Liver (tissue), 8 donors: ENCODE measurements at regions not wholly inside any gene's neighbourhood (a gene's known extent, or its start where the extent isn't known, plus 50 kb on each side); places are given as distances from the start of the nearest gene placed in this dataset.

Experiments used
- DNase-seq: peaks from one replicate; pipeline ENCODE4 v3.0.0-alpha.2; 2017; ENCODE audit warnings: low spot score
- H3K27ac ChIP-seq, 2 donors: one replicate each; pipeline ENCODE4 v1.7.0; 2013; ENCODE audit warnings: inconsistent platforms in 2 of 2, low read length in 2 of 2, control low read depth in 1 of 2, low read depth in 1 of 2, mild to moderate bottlenecking in 1 of 2
- H3K27me3 ChIP-seq, 4 donors: one replicate each; pipeline versions ENCODE4 v1.6.1 to v1.7.0; 2013; ENCODE audit warnings: low read length in 3 of 4, inconsistent platforms in 1 of 4, mild to moderate bottlenecking in 1 of 4, moderate library complexity in 1 of 4; ENCODE audit not compliant: control insufficient read depth in 4 of 4, insufficient read depth in 4 of 4
- H3K36me3 ChIP-seq, 4 donors: one replicate each; pipeline versions ENCODE4 v1.6.1 to v1.7.0; 2013; ENCODE audit warnings: low read length in 3 of 4, mild to moderate bottlenecking in 3 of 4, low read depth in 1 of 4, moderate library complexity in 1 of 4; ENCODE audit not compliant: control insufficient read depth in 4 of 4, insufficient read depth in 3 of 4
- H3K4me1 ChIP-seq, 4 donors: one replicate each; pipeline versions ENCODE4 v1.6.1 to v1.7.0; 2013; ENCODE audit warnings: low read length in 3 of 4, mild to moderate bottlenecking in 3 of 4, moderate library complexity in 1 of 4; ENCODE audit not compliant: control insufficient read depth in 4 of 4, insufficient read depth in 4 of 4
- H3K4me3 ChIP-seq, 3 donors: one replicate each; pipeline versions ENCODE4 v1.6.1 to v1.7.0; 2013; ENCODE audit warnings: low read length in 3 of 3, control low read depth in 1 of 3, low read depth in 1 of 3, mild to moderate bottlenecking in 1 of 3
- H3K9ac ChIP-seq, 2 donors: one replicate each; pipeline ENCODE4 v1.7.0; 2013; ENCODE audit warnings: low read length in 2 of 2, mild to moderate bottlenecking in 2 of 2, moderate library complexity in 2 of 2, control low read depth in 1 of 2, low read depth in 1 of 2
- H3K9me3 ChIP-seq, 4 donors: one replicate each; pipeline versions ENCODE4 v1.6.1 to v1.7.0; 2013; ENCODE audit warnings: low read length in 3 of 4; ENCODE audit not compliant: control insufficient read depth in 4 of 4
- ATF3 ChIP-seq: IDR thresholded peaks from 2 replicates; pipeline ENCODE4 v1.6.1; 2016; ENCODE audit warnings: antibody characterized with exemption
- EGR1 ChIP-seq, 2 donors: IDR thresholded peaks; 2 replicates each; pipeline ENCODE4 v1.6.1; 2016 to 2018; ENCODE audit warnings: antibody characterized with exemption in 2 of 2, low read depth in 2 of 2
- FOXA1 ChIP-seq: IDR thresholded peaks from 2 replicates; pipeline ENCODE4 v1.6.1; 2016; ENCODE audit warnings: antibody characterized with exemption
- FOXA2 ChIP-seq: IDR thresholded peaks from 2 replicates; pipeline ENCODE4 v1.6.1; 2016; ENCODE audit warnings: antibody characterized with exemption
- GABPA ChIP-seq, 2 donors: IDR thresholded peaks in 1 of 2; conservative IDR thresholded peaks in 1 of 2; 2 replicates each; pipeline ENCODE4 v1.6.1; 2016; ENCODE audit warnings: antibody characterized with exemption in 2 of 2, mild to moderate bottlenecking in 1 of 2, moderate library complexity in 1 of 2
- HNF4A ChIP-seq, 2 donors: conservative IDR thresholded peaks; 2 replicates each; pipeline ENCODE4 v1.6.1; 2016; ENCODE audit warnings: antibody characterized with exemption in 2 of 2, mild to moderate bottlenecking in 2 of 2
- HNF4G ChIP-seq: IDR thresholded peaks from 2 replicates; pipeline ENCODE4 v1.6.1; 2016; ENCODE audit warnings: antibody characterized with exemption
- JUND ChIP-seq, 2 donors: IDR thresholded peaks; 2 replicates each; pipeline ENCODE4 v1.6.1; 2016; ENCODE audit warnings: antibody characterized with exemption in 2 of 2
- MAX ChIP-seq: IDR thresholded peaks from 2 replicates; pipeline ENCODE4 v1.6.1; 2016; ENCODE audit warnings: antibody characterized with exemption
- NR2F2 ChIP-seq: IDR thresholded peaks from 2 replicates; pipeline ENCODE4 v1.6.1; 2016; ENCODE audit warnings: antibody characterized with exemption
- RAD21 ChIP-seq, 2 donors: IDR thresholded peaks; 2 replicates each; pipeline ENCODE4 v1.6.1; 2016; ENCODE audit warnings: antibody characterized with exemption in 2 of 2, mild to moderate bottlenecking in 2 of 2
- REST ChIP-seq: IDR thresholded peaks from 2 replicates; pipeline ENCODE4 v1.6.1; 2016; ENCODE audit warnings: antibody characterized with exemption, mild to moderate bottlenecking
- RXRA ChIP-seq, 2 donors: IDR thresholded peaks; 2 replicates each; pipeline ENCODE4 v1.6.1; 2017 to 2018; ENCODE audit warnings: antibody characterized with exemption in 2 of 2, mild to moderate bottlenecking in 1 of 2
- SP1 ChIP-seq: IDR thresholded peaks from 2 replicates; pipeline ENCODE4 v1.6.1; 2018; ENCODE audit warnings: antibody characterized with exemption, mild to moderate bottlenecking
- TAF1 ChIP-seq: conservative IDR thresholded peaks from 2 replicates; pipeline ENCODE4 v1.6.1; 2016; ENCODE audit warnings: antibody characterized with exemption, mild to moderate bottlenecking
- YY1 ChIP-seq: IDR thresholded peaks from 2 replicates; pipeline ENCODE4 v1.6.1; 2016; ENCODE audit warnings: antibody characterized with exemption, mild to moderate bottlenecking
- ZBTB33 ChIP-seq: IDR thresholded peaks from 2 replicates; pipeline ENCODE4 v1.6.1; 2016; ENCODE audit warnings: antibody characterized with exemption
- WGBS: extraction: QIAGEN DNeasy Blood & Tissue Kit; methylation state at CpG from one replicate; pipeline ENCODE4 v1.1.7; 2013; 5-methylcytosine and 5-hydroxymethylcytosine counted together
- TF ChIP-seq, protein P1 (sequence below): fragments of 150-350 bp; IDR thresholded peaks from 2 replicates; pipeline ENCODE4 v1.5.1; 2017; ENCODE audit warnings: improper control_type of control experiment, low read depth, low read length; ENCODE audit not compliant: missing input control
- donor health status: healthy.
- donor health status: healthy.
- donor health status: healthy.
- donor health status: healthy.
- donor health status: healthy.

GRCh38 chr10:100693821-100694220 is 51.6 kb upstream of the PAX2 start:
- no peak overlapping the region for H3K4me3 ChIP-seq
- DNase-seq = no peak
- WGBS = 69% methylated on average over 5 of the region's 5 CpGs
- no peak overlapping the region for H3K27ac ChIP-seq
- H3K36me3 ChIP-seq = no peaks in the 10 kb centered on the region
- H3K27me3 ChIP-seq = peaks cover 0 to under 1% (median 0%) of the 10 kb centered on the region in 4 donors
- no peaks in the 10 kb centered on the region for H3K9me3 ChIP-seq
- no peaks in the 10 kb centered on the region for H3K4me1 ChIP-seq
- TF ChIP-seq HNF4A (conservative IDR thresholded peaks at IDR 0.05) (no peak), RXRA (IDR thresholded peaks at IDR 0.05) (no peak), NR2F2 (no peak), HNF4G (no peak), REST (no peak), MAX (no peak), FOXA2 (no peak), EGR1 (IDR thresholded peaks at IDR 0.05; ENCODE audit: low read depth in 2 of 2) (no peak), JUND (IDR thresholded peaks at IDR 0.05) (no peak), TAF1 (no peak), GABPA (IDR thresholded peaks at IDR 0.05 in 1 of 2, conservative IDR thresholded peaks at IDR 0.05 in 1 of 2) (no peak), ZBTB33 (no peak), FOXA1 (no peak), RAD21 (IDR thresholded peaks at IDR 0.05) (no peak), ATF3 (no peak), YY1 (no peak), SP1 (no peak)
- TF ChIP-seq, protein P1, sequence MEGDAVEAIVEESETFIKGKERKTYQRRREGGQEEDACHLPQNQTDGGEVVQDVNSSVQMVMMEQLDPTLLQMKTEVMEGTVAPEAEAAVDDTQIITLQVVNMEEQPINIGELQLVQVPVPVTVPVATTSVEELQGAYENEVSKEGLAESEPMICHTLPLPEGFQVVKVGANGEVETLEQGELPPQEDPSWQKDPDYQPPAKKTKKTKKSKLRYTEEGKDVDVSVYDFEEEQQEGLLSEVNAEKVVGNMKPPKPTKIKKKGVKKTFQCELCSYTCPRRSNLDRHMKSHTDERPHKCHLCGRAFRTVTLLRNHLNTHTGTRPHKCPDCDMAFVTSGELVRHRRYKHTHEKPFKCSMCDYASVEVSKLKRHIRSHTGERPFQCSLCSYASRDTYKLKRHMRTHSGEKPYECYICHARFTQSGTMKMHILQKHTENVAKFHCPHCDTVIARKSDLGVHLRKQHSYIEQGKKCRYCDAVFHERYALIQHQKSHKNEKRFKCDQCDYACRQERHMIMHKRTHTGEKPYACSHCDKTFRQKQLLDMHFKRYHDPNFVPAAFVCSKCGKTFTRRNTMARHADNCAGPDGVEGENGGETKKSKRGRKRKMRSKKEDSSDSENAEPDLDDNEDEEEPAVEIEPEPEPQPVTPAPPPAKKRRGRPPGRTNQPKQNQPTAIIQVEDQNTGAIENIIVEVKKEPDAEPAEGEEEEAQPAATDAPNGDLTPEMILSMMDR = no peak
- H3K9ac ChIP-seq = no peak overlapping the region
